ENCODE measurements at regions not wholly inside any gene's neighbourhood (a gene's known extent, or its start where the extent isn't known, plus 50 kb on each side); places are given as distances from the start of the nearest gene placed in this dataset.

DNA sequence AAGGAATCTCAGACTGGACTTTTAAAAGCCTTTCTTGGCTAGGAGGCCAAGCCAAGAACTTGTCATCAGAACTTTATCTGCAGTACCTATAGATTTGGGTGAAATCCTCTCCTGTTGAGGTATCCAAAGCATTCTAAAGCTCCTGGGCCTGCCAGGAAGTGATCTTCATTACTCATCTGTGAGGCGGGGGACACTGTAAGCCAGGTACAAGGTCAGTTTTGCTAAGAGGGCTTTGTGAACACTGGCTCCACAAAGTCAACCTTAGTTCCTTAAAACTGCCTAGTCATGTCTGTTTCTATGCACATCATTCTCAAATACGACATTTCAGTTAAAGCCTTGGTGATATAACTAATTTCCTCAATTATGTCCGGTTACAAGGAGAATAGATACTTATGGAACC is 236.7 kb downstream of the PIK3R1 start:
- DNase-seq (ENCODE audit: low spot score) = no peak

- DNase-seq (ENCODE audit: low spot score) = no peak
Observed at GRCh38 chr5:68454172-68454571, 238.6 kb downstream of the PIK3R1 start.

DNA sequence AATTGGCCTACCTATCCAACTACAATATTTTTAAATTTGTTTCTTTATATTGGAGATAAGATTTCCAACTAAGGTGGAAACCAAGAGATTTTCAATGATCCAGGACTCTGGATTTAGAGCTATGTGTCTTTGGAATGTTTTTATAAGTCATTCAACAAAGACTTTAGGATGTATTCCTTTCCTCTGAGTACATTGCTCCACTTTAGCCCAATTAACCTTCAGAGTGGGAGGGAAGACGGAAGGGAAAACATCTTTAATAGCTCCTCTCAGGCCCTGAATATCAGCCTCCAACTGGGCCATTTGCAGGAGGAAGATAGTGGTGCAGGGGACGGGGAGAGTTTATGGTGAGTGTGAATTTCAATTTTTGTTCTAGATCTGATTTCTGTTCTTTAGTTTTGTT is 239.2 kb downstream of the PIK3R1 start:
- no peak for DNase-seq (ENCODE audit: low spot score)

- DNase-seq (ENCODE audit: low spot score) = no peak
Observed at GRCh38 chr5:68455216-68455615, 239.7 kb downstream of the PIK3R1 start.

GRCh38 chr5:68456756-68457217 is 241.2 kb downstream of the PIK3R1 start:
- no peak for DNase-seq (ENCODE audit: low spot score)

DNA sequence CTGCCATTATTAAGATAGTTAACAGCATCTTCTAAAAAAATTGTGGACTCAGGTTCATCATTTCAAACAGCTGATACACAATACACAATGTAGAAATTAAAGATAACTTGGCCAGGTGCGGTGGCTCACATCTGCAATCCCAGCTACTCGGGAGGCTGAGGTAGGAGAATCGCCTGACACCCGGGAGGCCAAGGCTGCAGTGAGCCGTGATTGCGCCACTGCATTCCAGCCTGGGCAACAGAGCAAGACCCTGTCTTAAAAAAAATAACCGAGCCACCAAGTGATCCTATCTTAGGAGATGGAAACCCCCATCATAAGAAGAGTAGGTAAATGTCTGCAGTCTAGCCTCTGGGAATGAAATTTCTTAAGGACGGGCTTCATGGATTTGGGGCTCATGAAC is 241.7 kb downstream of the PIK3R1 start:
- DNase-seq (ENCODE audit: low spot score) = no peak

- DNase-seq (ENCODE audit: low spot score) = no peak
Observed at GRCh38 chr5:68458416-68459021, 243.0 kb downstream of the PIK3R1 start.

- DNase-seq (ENCODE audit: low spot score) = no peak
Observed at GRCh38 chr5:68459093-68459809, 243.7 kb downstream of the PIK3R1 start.

DNA sequence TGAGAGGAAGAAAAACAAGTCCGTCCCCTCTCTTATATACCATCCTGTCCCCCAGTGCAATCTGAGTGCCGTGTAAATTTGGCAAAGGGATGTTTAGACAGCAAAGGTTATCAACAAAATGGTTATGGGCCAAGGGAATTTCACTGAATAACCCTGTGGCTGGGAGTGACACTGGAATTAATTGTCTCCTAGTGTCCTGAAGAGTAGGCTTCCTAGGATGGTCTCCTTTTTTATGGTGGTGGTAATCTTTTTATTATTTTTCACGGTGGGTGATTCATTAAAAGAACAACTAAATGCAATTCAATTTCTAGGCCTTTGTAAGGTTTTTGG is 244.2 kb downstream of the PIK3R1 start:
- DNase-seq (ENCODE audit: low spot score) = no peak

- peak; percentile 77 for DNase-seq (ENCODE audit: low spot score)
Observed at GRCh38 chr5:68460147-68460798, 244.7 kb downstream of the PIK3R1 start.

GRCh38 chr5:68463606-68464005 is 248.1 kb downstream of the PIK3R1 start:
- DNase-seq (ENCODE audit: low spot score) = no peak

- no peak for DNase-seq (ENCODE audit: low spot score)
Observed at GRCh38 chr5:68464424-68464823, 248.9 kb downstream of the PIK3R1 start.

GRCh38 chr5:68465133-68465532 is 249.6 kb downstream of the PIK3R1 start:
- no peak for DNase-seq (ENCODE audit: low spot score)

- no peak for DNase-seq (ENCODE audit: low spot score)
Observed at GRCh38 chr5:68465934-68466551, 250.5 kb downstream of the PIK3R1 start.

GRCh38 chr5:68467208-68467607 is 251.7 kb downstream of the PIK3R1 start:
- DNase-seq (ENCODE audit: low spot score) = no peak

- DNase-seq (ENCODE audit: low spot score) = no peak
Observed at GRCh38 chr5:68467794-68468193, 252.2 kb downstream of the PIK3R1 start.

GRCh38 chr5:68468322-68468721 is 252.8 kb downstream of the PIK3R1 start:
- DNase-seq (ENCODE audit: low spot score) = no peak

GRCh38 chr5:68475476-68475983 is 260.0 kb downstream of the PIK3R1 start:
- DNase-seq (ENCODE audit: low spot score) = no peak

- no peak for DNase-seq (ENCODE audit: low spot score)
Observed at GRCh38 chr5:68476854-68477253, 261.3 kb downstream of the PIK3R1 start.

DNA sequence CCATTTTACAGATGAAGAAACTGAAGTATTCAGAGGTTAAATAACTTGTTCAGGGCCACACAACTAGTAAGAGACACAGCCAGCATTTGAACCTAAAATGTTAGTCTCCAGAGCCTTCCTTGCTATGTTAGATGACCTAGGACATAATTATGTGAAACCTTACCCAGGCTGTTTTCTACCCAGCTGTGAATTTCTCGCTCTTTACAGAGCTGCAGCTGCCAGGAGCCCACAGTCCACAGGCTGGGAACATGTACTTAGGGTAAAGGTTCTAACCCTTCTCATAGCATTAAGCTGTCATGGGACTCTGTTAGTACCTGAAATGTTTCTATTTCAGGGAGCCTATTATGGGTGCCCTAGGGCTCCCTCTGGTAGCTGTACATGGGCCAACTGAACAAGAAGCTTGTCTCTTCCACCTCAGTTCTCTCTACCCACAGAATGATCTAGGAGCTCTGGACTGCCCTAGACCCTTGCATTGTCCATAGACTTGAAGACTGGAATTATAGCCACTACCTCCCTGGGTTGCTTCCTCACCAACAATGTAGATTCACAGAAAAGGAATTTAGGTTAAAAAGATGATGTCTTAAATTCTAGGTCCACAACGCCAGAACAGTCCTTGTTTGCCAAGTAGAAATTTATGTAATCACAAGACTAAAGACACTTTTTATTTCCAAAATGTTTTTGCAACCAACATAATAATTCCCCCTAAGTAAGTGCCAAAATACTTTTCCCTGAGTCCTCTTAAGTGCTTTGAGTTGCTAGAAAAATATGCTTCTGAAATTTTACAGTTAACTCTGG is 262.9 kb downstream of the PIK3R1 start:
- no peak for DNase-seq (ENCODE audit: low spot score)

- no peak for DNase-seq (ENCODE audit: low spot score)
Observed at GRCh38 chr5:68479524-68479923, 264.0 kb downstream of the PIK3R1 start.

- no peak for DNase-seq (ENCODE audit: low spot score)
Observed at GRCh38 chr5:68480335-68480940, 264.9 kb downstream of the PIK3R1 start.
